ENCODE measurements at regions not wholly inside any gene's neighbourhood (a gene's known extent, or its start where the extent isn't known, plus 50 kb on each side); places are given as distances from the start of the nearest gene placed in this dataset.

DNA sequence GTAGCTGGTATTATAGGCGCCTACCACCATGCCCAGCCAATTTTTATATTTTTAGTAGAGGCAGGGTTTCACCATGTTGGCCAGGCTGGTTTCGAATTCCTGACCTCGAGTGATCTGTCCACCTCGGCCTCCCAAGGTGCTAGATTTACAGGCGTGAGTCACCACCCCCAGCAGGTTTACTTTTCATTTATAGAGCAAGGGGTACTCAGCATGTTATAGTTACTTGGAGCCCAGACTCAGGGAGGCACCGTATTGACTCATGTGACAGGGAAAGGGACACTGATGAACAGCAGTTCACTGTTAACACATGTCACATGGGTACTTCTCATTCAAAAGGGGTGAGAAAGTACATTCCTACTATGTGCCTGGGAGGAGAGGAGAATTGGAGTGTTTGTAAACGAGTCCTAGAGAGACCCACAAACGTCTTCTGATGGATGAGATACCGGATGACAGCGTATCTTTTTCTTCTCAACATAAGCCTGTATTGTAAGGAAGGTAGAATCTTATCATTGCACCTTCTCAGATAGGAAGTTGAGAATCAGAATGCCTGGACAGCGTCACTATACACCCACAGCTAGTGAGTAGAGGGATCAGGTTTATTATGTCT lies 510.0 kb downstream of the USP25 start:
- Mint-ChIP-seq H3K4me1 (no peaks in the 10 kb centered on the region), H3K9me3 (no peaks in the 10 kb centered on the region), H3K27ac (no peak overlapping the region), H3K4me3 (no peak overlapping the region), H3K36me3 (no peaks in the 10 kb centered on the region), H3K27me3 (no peaks in the 10 kb centered on the region)

DNA sequence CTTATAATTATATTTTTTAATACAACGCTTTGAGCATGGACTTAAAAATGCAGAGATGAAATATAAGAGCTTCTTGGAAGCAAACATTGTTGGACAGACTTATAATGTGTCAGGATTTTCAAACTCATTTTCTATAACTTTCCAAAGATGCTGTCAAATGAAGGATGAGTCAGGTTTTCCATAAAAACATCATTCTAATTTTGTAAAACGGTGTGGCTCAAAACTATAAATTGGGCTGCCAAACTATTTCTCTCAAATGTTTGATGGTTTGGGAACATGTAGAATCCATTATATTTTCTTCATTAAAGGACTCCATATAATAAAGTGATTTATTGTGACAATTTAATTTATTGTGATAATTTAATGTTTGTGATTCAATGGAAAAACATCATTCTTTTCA lies 511.2 kb downstream of the USP25 start:
- no peak overlapping the region for H3K27ac Mint-ChIP-seq
- no peaks in the 10 kb centered on the region for H3K36me3 Mint-ChIP-seq
- no peaks in the 10 kb centered on the region for H3K9me3 Mint-ChIP-seq
- H3K4me1 Mint-ChIP-seq = no peaks in the 10 kb centered on the region
- H3K27me3 Mint-ChIP-seq = no peaks in the 10 kb centered on the region
- H3K4me3 Mint-ChIP-seq = no peak overlapping the region

DNA sequence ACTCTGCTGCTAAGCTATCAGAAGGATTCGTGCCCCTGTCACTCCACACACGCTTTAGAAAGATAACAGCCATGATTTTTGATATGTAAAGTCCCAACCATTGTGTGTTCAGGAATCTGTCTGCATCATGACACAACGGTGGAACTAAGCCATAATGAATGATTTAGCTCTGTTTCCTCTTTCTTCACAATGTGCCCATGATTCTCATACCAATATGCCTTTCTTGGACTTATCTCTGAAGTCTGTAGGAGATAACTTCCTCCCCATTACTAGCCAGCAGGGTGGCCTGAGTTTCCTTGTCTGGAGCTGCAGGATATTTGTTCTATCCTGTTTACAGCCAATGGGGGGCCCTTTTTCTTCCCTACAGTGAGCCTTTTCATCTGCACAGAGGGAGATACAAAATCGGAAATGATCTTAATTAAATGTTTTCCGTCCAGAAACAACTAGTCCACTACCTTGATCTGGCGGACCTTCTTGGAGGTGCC lies 511.7 kb downstream of the USP25 start:
- H3K4me3 Mint-ChIP-seq = no peak overlapping the region
- no peaks in the 10 kb centered on the region for H3K36me3 Mint-ChIP-seq
- H3K27me3 Mint-ChIP-seq = no peaks in the 10 kb centered on the region
- no peaks in the 10 kb centered on the region for H3K9me3 Mint-ChIP-seq
- H3K27ac Mint-ChIP-seq = no peak overlapping the region
- H3K4me1 Mint-ChIP-seq = no peaks in the 10 kb centered on the region

DNA sequence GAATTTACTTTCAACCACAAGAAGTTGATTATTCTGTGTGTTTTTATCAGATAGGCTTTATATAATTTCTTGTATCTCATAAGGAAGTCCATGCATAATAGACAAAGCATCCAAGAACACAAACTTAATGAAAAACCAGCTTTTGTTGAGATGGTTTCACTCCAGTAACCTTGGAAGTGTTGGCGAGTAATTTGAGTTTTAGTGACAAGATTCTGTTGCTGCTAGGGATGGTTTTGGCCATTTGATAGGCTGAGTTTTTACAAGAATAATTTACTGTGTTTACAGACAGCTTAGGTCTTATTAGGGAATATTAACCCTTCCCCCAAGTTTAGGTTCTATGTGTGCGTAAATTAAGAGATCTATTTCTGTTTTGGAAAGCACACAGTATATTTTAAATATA lies 513.6 kb downstream of the USP25 start:
- H3K9me3 Mint-ChIP-seq = no peaks in the 10 kb centered on the region
- no peak overlapping the region for H3K4me3 Mint-ChIP-seq
- H3K27me3 Mint-ChIP-seq = no peaks in the 10 kb centered on the region
- H3K36me3 Mint-ChIP-seq = no peaks in the 10 kb centered on the region
- H3K27ac Mint-ChIP-seq = no peak overlapping the region
- no peaks in the 10 kb centered on the region for H3K4me1 Mint-ChIP-seq

DNA sequence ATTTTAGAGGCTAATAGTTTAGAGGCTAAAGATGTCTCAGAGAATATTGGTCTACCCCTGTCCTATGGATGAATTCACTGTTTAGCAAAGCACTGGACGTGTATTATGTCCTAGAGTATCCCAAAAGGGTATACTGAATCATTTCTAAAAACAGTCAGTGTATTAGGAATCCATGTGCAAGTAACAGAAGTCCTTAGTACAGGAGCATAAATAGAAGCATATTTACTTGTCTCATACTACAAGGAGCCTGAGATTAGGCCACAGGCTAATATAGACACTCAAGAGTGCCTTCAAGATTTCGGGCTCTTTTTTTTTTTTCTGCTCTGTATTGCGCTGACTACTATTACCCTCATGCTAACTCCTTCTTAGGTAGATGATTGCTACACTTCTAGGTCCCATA lies 518.9 kb downstream of the USP25 start:
- Mint-ChIP-seq H3K4me3 (no peak overlapping the region), H3K27ac (no peak overlapping the region), H3K4me1 (no peaks in the 10 kb centered on the region), H3K9me3 (peaks cover 4% of the 10 kb centered on the region), H3K27me3 (no peaks in the 10 kb centered on the region), H3K36me3 (no peaks in the 10 kb centered on the region)

DNA sequence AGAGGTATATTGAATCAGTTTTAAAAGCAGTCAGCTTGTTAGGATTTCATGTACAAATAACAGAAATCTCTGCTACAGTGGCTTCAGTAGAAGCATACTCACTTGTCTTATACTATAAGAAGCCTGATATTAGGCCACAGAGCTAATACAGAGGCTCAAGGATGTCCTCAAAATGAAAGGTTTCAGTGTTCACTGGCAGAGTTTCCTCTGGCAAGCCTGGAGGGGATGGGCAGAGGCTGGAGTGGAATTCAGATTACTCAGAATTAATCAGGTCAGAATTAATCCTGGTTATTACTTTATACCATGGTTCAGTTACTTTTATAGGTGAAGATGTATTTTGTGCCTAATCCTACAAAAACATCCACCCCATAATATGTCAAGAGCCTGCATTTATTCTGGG lies 520.5 kb downstream of the USP25 start:
- no peak overlapping the region for H3K27ac Mint-ChIP-seq
- H3K27me3 Mint-ChIP-seq = no peaks in the 10 kb centered on the region
- H3K36me3 Mint-ChIP-seq = no peaks in the 10 kb centered on the region
- no peaks in the 10 kb centered on the region for H3K4me1 Mint-ChIP-seq
- H3K9me3 Mint-ChIP-seq = peaks cover 4% of the 10 kb centered on the region
- no peak overlapping the region for H3K4me3 Mint-ChIP-seq

DNA sequence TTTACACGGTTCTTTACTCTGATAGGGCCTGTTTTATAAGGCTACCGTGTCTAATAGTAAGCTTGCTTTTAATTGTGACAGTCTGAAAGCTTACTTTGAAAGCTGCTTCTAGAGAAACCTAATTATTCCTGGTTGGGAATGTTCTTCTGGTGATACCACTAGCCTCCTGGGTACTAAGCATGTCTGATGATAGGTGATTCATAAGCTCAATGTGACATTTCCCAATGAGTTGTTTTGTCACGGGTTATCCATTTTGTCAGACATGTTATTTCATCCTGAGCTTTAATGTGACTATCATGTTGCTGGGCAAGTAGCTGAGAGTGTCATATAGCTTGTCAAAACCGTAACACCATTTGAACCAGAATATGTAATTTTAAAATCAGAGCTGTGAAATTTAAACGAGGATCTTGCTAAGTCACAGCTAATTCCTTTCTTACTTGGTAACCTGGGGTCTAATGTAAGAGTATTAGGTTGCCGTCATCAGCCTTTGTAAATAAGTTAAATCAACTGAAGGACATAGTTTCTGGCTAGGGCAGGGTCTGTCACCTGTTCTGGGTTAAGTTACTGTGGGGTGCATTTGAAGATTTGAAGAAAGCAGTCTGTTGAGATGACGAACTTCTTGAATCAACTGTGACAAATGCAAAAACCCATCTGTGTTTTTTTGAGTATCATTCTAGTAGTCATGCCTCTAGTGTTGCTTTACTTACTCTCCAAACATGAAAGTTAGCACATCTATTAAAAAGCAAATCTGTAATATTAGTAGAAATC lies 529.2 kb downstream of the USP25 start:
- Mint-ChIP-seq H3K4me1 (no peaks in the 10 kb centered on the region), H3K36me3 (no peaks in the 10 kb centered on the region), H3K9me3 (no peaks in the 10 kb centered on the region), H3K27ac (no peak overlapping the region), H3K4me3 (no peak overlapping the region), H3K27me3 (no peaks in the 10 kb centered on the region)

DNA sequence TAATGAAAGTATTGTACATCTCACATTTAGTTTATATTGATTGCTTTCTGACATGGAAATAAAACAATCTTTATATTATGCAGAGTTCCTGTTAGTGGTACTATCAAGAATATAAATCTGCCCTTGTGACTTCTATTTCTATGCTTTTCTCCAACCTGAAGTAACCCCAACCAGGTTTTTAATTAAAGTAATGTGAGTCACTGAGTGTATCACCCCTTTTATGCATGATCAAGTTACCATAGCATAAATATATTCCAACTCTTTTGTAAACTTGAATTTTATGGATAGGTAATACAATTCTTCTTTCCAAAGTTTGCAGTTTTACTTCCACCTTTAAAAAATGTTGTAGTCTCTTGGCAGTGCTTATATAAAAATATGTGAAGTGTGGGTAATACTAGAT lies 532.3 kb downstream of the USP25 start:
- H3K9me3 Mint-ChIP-seq = no peaks in the 10 kb centered on the region
- no peaks in the 10 kb centered on the region for H3K36me3 Mint-ChIP-seq
- H3K27me3 Mint-ChIP-seq = no peaks in the 10 kb centered on the region
- H3K27ac Mint-ChIP-seq = no peak overlapping the region
- no peaks in the 10 kb centered on the region for H3K4me1 Mint-ChIP-seq
- no peak overlapping the region for H3K4me3 Mint-ChIP-seq

DNA sequence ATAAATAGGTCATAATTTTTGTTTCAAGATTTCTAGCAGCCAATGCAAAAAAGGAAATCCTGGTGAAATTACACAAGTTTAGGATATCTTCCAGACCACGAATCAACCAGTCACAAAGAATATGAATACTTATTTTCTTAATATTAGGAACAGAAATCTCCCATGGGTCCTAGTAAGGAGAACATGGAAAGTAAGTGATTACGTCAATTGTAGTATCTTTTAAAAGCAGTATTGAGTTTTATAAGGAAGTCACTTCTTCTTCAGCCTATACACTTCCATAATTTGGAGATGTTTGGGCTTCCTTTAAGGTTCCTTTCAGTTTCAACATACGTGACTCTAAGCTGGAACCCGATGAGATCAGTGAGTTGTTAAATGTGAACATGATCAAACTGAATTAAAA lies 534.5 kb downstream of the USP25 start:
- H3K9me3 Mint-ChIP-seq = no peaks in the 10 kb centered on the region
- no peak overlapping the region for H3K4me3 Mint-ChIP-seq
- no peaks in the 10 kb centered on the region for H3K27me3 Mint-ChIP-seq
- no peaks in the 10 kb centered on the region for H3K4me1 Mint-ChIP-seq
- H3K27ac Mint-ChIP-seq = no peak overlapping the region
- H3K36me3 Mint-ChIP-seq = no peaks in the 10 kb centered on the region

DNA sequence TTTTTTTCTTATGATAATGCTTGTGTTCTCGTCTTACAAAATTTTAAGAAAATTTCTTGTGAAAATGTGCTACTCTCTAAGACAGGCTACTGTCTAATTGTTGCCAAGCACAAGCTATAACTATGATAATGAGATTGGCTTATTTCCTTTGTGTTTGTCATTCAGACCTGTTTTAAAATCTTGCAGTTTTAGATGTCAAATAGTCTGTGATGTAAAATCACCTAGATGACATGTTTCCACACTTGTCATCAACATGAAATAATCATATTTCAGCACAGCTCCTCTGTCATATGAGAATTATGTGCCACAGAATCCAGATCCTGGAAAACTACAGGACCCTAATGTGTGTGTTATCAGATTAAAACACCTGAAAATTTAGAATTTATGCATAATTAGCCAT lies 539.7 kb downstream of the USP25 start:
- no peak overlapping the region for H3K4me3 Mint-ChIP-seq
- H3K27ac Mint-ChIP-seq = no peak overlapping the region

DNA sequence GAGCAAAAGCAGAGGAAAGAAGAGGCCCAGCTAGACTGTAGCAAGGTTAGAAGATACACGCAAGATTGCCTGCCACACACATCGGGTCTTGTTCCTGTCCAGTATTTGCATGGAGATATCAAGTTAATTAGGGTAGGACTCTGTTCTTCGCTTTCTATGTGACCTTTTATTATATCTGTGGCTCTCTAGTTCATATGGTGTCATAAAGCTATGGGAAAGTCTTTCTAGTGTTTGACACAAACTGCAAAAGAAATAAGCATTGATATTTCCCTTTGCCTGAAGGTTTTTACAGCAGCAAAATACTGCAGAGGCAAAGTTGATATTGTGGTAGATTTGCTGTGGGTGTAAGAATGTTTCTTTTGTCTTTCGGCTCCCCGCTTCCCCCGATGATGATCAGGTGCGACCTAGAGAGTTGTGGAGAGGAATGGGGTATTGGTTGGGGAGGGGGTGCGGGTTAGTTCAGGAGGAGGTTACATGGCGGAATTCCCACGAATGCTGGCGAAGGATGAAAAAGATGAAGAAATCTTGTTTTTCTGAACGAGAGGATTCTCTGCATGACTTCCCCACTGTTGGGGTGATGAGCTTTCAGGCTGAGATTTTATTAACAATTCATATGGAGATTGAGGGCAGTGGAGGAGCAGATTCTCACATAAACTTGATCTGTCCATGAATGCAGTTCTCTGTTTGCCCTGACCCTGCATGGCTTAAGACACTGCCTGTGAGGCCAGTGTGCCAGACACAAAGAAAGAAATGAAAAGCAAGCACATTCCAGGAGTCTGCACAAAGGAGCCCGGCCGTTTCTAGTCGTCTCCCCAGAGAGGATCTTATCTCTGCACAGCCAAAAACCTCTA lies 550.2 kb downstream of the USP25 start:
- no peaks in the 10 kb centered on the region for H3K9me3 Mint-ChIP-seq
- no peaks in the 10 kb centered on the region for H3K36me3 Mint-ChIP-seq
- H3K4me1 Mint-ChIP-seq = no peaks in the 10 kb centered on the region
- no peaks in the 10 kb centered on the region for H3K27me3 Mint-ChIP-seq
- no peak overlapping the region for H3K27ac Mint-ChIP-seq
- no peak overlapping the region for H3K4me3 Mint-ChIP-seq

More for the DNA sequence above, 539.7 kb downstream of the USP25 start:
- Mint-ChIP-seq H3K27me3 (no peaks in the 10 kb centered on the region), H3K9me3 (no peaks in the 10 kb centered on the region), H3K4me1 (no peaks in the 10 kb centered on the region), H3K36me3 (no peaks in the 10 kb centered on the region)

DNA sequence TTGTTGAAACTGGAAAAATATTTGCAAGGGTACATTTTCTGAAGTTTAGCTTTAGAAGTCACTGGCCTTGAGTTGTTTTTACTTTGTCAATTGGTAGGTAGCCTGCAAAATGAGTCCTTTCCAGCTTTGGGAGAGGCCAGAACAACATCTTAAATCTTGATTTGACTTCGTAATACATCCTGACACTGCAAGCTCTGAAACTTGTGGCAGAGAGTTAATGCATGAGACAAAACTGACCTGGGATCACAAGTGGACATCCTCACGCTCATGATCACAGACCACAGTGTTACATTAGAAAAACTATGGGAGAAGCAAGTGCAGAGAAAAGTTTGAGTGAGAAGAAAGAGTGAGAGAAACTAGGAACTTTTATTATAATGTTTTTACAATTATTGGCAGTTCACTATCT lies 550.9 kb downstream of the USP25 start:
- Mint-ChIP-seq H3K27me3 (no peaks in the 10 kb centered on the region), H3K27ac (no peak overlapping the region), H3K4me3 (no peak overlapping the region), H3K36me3 (no peaks in the 10 kb centered on the region), H3K4me1 (no peaks in the 10 kb centered on the region), H3K9me3 (no peaks in the 10 kb centered on the region)

DNA sequence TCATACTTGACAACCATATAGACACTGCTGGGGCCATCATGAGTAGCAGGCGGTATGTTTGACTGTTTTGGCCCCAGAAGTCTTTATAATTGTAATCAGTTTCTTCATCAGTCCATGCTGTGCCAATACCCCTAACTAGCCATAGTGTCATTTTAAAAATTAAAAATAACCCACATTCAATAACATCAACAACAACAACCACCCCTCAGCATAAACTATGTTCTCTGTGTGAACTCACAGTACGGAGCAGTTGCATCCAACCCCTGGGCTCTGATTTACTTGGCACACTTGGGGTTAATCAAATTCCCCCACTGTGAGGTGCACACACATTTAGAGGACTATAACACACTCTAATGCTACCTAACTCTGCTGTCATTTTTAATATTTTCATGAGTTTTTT lies 553.7 kb downstream of the USP25 start:
- no peak overlapping the region for H3K4me3 Mint-ChIP-seq
- no peaks in the 10 kb centered on the region for H3K9me3 Mint-ChIP-seq
- no peak overlapping the region for H3K27ac Mint-ChIP-seq
- H3K27me3 Mint-ChIP-seq = no peaks in the 10 kb centered on the region
- no peaks in the 10 kb centered on the region for H3K4me1 Mint-ChIP-seq
- H3K36me3 Mint-ChIP-seq = no peaks in the 10 kb centered on the region

DNA sequence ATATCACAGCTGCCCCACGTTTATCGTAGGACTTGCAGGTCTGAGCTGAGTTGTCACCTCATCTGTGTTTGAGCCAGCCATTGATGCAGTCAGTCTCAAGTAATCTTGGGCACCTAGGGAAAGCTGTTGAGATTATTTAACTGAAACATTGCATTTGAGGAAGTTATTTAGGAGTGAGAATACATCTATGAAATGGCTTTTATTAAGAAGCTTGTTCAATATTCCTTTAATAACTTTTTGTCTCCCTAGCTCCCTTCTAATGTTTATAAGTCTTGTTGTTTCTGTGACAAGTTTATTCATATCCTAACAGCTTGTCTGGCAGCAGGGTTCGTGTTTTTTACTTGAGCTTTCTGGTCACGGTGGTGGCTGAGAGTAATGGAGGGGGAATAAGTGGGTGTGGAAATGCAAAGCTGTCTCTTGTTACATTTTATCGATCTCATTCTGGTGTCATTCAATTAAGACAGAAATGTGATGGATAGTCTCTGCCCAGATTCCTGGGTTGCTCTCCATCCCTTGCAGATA lies 555.9 kb downstream of the USP25 start:
- no peak overlapping the region for H3K27ac Mint-ChIP-seq
- H3K27me3 Mint-ChIP-seq = no peaks in the 10 kb centered on the region
- H3K4me3 Mint-ChIP-seq = no peak overlapping the region
- no peaks in the 10 kb centered on the region for H3K9me3 Mint-ChIP-seq
- no peaks in the 10 kb centered on the region for H3K36me3 Mint-ChIP-seq
- H3K4me1 Mint-ChIP-seq = no peaks in the 10 kb centered on the region

DNA sequence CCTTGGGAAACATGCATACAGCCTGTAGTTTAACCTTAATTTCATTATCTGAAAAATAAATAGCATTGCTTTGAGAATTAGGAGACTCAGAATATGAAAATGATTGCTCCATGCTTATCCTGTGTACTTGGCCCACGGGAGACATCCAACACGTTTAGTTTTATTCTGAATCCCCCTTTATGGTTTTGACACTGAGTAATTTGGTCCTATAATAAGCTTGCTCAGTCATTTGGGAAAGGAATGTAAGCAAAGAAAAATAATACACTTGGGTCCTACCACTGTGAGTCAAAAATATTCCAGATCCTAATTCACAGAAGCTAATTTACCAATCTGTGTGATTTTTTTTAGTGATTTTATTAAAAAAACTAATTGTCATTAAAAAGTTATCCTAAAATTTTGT lies 557.3 kb downstream of the USP25 start:
- no peak overlapping the region for H3K4me3 Mint-ChIP-seq
- H3K36me3 Mint-ChIP-seq = no peaks in the 10 kb centered on the region
- H3K4me1 Mint-ChIP-seq = no peaks in the 10 kb centered on the region
- no peaks in the 10 kb centered on the region for H3K27me3 Mint-ChIP-seq
- no peaks in the 10 kb centered on the region for H3K9me3 Mint-ChIP-seq
- no peak overlapping the region for H3K27ac Mint-ChIP-seq

DNA sequence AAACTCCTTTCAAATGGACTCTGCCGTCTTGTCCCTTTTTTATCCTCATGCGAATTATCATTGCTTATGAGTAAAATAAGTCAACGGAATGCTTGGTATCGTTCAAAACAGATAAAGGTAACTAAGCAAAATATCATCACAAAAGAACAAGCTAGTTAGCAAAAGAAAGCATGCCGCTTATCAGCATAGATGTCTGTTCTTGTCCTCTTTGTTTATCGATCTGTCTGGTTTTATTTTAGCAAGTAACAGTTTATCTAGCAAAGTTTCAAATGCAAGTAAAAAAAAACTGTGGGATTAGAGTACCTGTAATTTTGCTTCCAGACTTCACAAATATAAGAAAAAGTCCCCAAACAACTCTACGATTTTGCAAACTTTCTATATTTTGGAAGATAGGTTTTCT lies 561.5 kb downstream of the USP25 start:
- Mint-ChIP-seq H3K9me3 (no peaks in the 10 kb centered on the region), H3K27ac (no peak overlapping the region), H3K36me3 (no peaks in the 10 kb centered on the region), H3K27me3 (no peaks in the 10 kb centered on the region), H3K4me3 (no peak overlapping the region), H3K4me1 (no peaks in the 10 kb centered on the region)

Measured in activated naive CD4-positive, alpha-beta T cell treated with anti-CD3 and anti-CD28 coated beads, Interleukin-2, amount 50 U/mL, for 24 hours (primary cell).